Upper lobe of left lung (tissue), 4 donors: ENCODE measurements at regions not wholly inside any gene's neighbourhood (a gene's known extent, or its start where the extent isn't known, plus 50 kb on each side); places are given as distances from the start of the nearest gene placed in this dataset.
"Not testable (repeated sequence)": the region's sequence is repeated elsewhere in the genome, so short reads cannot be mapped to it uniquely, and the experiment has no call there.

Source experiments
- EP300 ChIP-seq, 4 donors: sonication (generic); formaldehyde crosslinking; IDR thresholded peaks; one replicate each; pipeline ENCODE4 v1.5.1; 2017; ENCODE audit warnings: antibody characterized with exemption in 4 of 4, control low read depth in 2 of 4
- POLR2A ChIP-seq, 4 donors: fragments of 450-650 bp; IDR thresholded peaks; one replicate each; pipeline ENCODE4 v1.5.1; 2016 to 2017; ENCODE audit warnings: antibody characterized with exemption in 4 of 4, mild to moderate bottlenecking in 2 of 4
- TF ChIP-seq, protein P1 (sequence below), 6 experiments: fragments of 450-650 bp in 4 of 6; fragments of 200-600 bp in 2 of 6; sonication (generic) in 2 of 6; IDR thresholded peaks; one replicate each; pipeline ENCODE4 v1.5.1; 2016 to 2019; ENCODE audit warnings: antibody characterized with exemption in 6 of 6

DNA sequence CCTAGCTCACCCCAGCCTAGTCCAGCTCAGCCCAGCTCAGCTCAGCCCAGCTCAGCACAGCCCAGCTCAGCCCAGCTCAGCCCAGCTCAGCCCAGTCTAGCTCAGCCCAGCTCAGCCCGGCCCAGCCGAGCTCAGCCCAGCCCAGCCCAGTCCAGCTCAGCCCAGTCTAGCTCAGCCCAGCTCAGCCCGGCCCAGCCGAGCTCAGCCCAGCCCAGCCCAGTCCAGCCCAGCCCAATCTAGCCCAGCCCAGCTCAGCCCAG, 63.5 kb downstream of the TMEM121 start:
- TF ChIP-seq, protein P1, sequence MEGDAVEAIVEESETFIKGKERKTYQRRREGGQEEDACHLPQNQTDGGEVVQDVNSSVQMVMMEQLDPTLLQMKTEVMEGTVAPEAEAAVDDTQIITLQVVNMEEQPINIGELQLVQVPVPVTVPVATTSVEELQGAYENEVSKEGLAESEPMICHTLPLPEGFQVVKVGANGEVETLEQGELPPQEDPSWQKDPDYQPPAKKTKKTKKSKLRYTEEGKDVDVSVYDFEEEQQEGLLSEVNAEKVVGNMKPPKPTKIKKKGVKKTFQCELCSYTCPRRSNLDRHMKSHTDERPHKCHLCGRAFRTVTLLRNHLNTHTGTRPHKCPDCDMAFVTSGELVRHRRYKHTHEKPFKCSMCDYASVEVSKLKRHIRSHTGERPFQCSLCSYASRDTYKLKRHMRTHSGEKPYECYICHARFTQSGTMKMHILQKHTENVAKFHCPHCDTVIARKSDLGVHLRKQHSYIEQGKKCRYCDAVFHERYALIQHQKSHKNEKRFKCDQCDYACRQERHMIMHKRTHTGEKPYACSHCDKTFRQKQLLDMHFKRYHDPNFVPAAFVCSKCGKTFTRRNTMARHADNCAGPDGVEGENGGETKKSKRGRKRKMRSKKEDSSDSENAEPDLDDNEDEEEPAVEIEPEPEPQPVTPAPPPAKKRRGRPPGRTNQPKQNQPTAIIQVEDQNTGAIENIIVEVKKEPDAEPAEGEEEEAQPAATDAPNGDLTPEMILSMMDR (IDR thresholded peaks at IDR 0.05): not testable (repeated sequence)
- not testable (repeated sequence) for TF ChIP-seq EP300, POLR2A (IDR thresholded peaks at IDR 0.05)
